ENCODE measurements at regions not wholly inside any gene's neighbourhood (a gene's known extent, or its start where the extent isn't known, plus 50 kb on each side); places are given as distances from the start of the nearest gene placed in this dataset.

- TF ChIP-seq EZH2 (IDR thresholded peaks at IDR 0.05; ENCODE audit: insufficient read depth, poor library complexity, severe bottlenecking) (no peak), EZH2phosphoT487 (IDR thresholded peaks at IDR 0.05; ENCODE audit: insufficient read depth, low read depth) (no peak)
These were observed 113.3 kb upstream of the PRPS1L1 start for GRCh38 chr7:18140943-18141342.
